ENCODE measurements at regions not wholly inside any gene's neighbourhood (a gene's known extent, or its start where the extent isn't known, plus 50 kb on each side); places are given as distances from the start of the nearest gene placed in this dataset.

- Histone ChIP-seq H3K9me3 (ENCODE audit: low read depth) (no peaks in the 10 kb centered on the region), H3F3A (ENCODE audit: low read depth) (no peaks in the 10 kb centered on the region), H3K27me3 (no peaks in the 10 kb centered on the region), H3K36me3 (no peaks in the 10 kb centered on the region), H2AFZ (replicated peaks) (no peak overlapping the region), H3K79me2 (ENCODE audit: low read depth) (no peaks in the 10 kb centered on the region), H3K27ac (no peak overlapping the region), H4K20me1 (ENCODE audit: low read depth) (no peaks in the 10 kb centered on the region), H3K4me3 (no peak overlapping the region), H3K4me1 (no peaks in the 10 kb centered on the region), H3K4me2 (no peak overlapping the region), H3K9ac (no peak overlapping the region)
- no peak for DNase-seq (ENCODE audit: low spot score)
- H3K4me3 Mint-ChIP-seq: no peak overlapping the region
- peaks cover 2% of the 10 kb centered on the region for H3K27me3 Mint-ChIP-seq (ENCODE audit: insufficient read depth, low read depth)
- H3K27ac Mint-ChIP-seq: no peak overlapping the region
- no peaks in the 10 kb centered on the region for H3K36me3 Mint-ChIP-seq
- TF ChIP-seq EZH2 (IDR thresholded peaks at IDR 0.05): no peak
- peaks cover 3% of the 10 kb centered on the region for H3K4me1 Mint-ChIP-seq
- no peaks in the 10 kb centered on the region for H3K9me3 Mint-ChIP-seq
Measured at GRCh38 chr5:74166064-74166463, 474.5 kb downstream of the ENC1 start.

GRCh38 chr5:74164725-74165235 lies 475.7 kb downstream of the ENC1 start:
- H3K4me1 ChIP-seq: no peaks in the 10 kb centered on the region
- H4K20me1 ChIP-seq (ENCODE audit: low read depth): no peaks in the 10 kb centered on the region
- DNase-seq (ENCODE audit: low spot score): no peak
- no peak overlapping the region for H3K4me3 ChIP-seq
- H3K4me1 Mint-ChIP-seq: peaks cover 3% of the 10 kb centered on the region
- no peaks in the 10 kb centered on the region for H3K36me3 ChIP-seq
- H3K4me2 ChIP-seq: no peak overlapping the region
- H3K9me3 ChIP-seq (ENCODE audit: low read depth): no peaks in the 10 kb centered on the region
- H3K27me3 Mint-ChIP-seq (ENCODE audit: insufficient read depth, low read depth): peaks cover 2% of the 10 kb centered on the region
- H3F3A ChIP-seq (ENCODE audit: low read depth): no peaks in the 10 kb centered on the region
- TF ChIP-seq EZH2 (IDR thresholded peaks at IDR 0.05) (no peak), CTCF (IDR thresholded peaks at IDR 0.05) (no peak), EZH2phosphoT487 (IDR thresholded peaks at IDR 0.05) (no peak)
- no peak overlapping the region for H3K27ac ChIP-seq
- H3K27me3 ChIP-seq: no peaks in the 10 kb centered on the region
- no peak overlapping the region for H2AFZ ChIP-seq (replicated peaks)
- no peak overlapping the region for H3K27ac Mint-ChIP-seq
- no peak overlapping the region for H3K9ac ChIP-seq
- H3K36me3 Mint-ChIP-seq: no peaks in the 10 kb centered on the region
- no peaks in the 10 kb centered on the region for H3K9me3 Mint-ChIP-seq
- no peak overlapping the region for H3K4me3 Mint-ChIP-seq
- no peaks in the 10 kb centered on the region for H3K79me2 ChIP-seq (ENCODE audit: low read depth)

- Mint-ChIP-seq H3K4me3 (no peak overlapping the region), H3K27ac (no peak overlapping the region), H3K9me3 (no peaks in the 10 kb centered on the region), H3K4me1 (peaks cover 3% of the 10 kb centered on the region), H3K36me3 (no peaks in the 10 kb centered on the region), H3K27me3 (ENCODE audit: insufficient read depth, low read depth) (peaks cover 2% of the 10 kb centered on the region)
- Histone ChIP-seq H3K9ac (no peak overlapping the region), H3K27ac (no peak overlapping the region), H3K79me2 (ENCODE audit: low read depth) (no peaks in the 10 kb centered on the region), H4K20me1 (ENCODE audit: low read depth) (no peaks in the 10 kb centered on the region), H3K4me1 (no peaks in the 10 kb centered on the region), H2AFZ (replicated peaks) (no peak overlapping the region), H3K9me3 (ENCODE audit: low read depth) (no peaks in the 10 kb centered on the region), H3F3A (ENCODE audit: low read depth) (no peaks in the 10 kb centered on the region), H3K4me2 (no peak overlapping the region), H3K27me3 (no peaks in the 10 kb centered on the region), H3K36me3 (no peaks in the 10 kb centered on the region), H3K4me3 (no peak overlapping the region)
- DNase-seq (ENCODE audit: low spot score): no peak
- no peak for TF ChIP-seq EZH2phosphoT487 (IDR thresholded peaks at IDR 0.05)
- TF ChIP-seq EZH2 (IDR thresholded peaks at IDR 0.05): no peak
Measured at GRCh38 chr5:74162524-74162923, 478.0 kb downstream of the ENC1 start.

- H3K4me3 Mint-ChIP-seq: no peak overlapping the region
- H3K4me1 ChIP-seq: no peaks in the 10 kb centered on the region
- H3K27me3 Mint-ChIP-seq (ENCODE audit: insufficient read depth, low read depth): peaks cover 2% of the 10 kb centered on the region
- H3K79me2 ChIP-seq (ENCODE audit: low read depth): no peaks in the 10 kb centered on the region
- H3K36me3 Mint-ChIP-seq: no peaks in the 10 kb centered on the region
- no peak overlapping the region for H3K9ac ChIP-seq
- no peaks in the 10 kb centered on the region for H3K9me3 Mint-ChIP-seq
- H3K4me2 ChIP-seq: no peak overlapping the region
- H3F3A ChIP-seq (ENCODE audit: low read depth): no peaks in the 10 kb centered on the region
- H3K4me3 ChIP-seq: no peak overlapping the region
- H3K36me3 ChIP-seq: no peaks in the 10 kb centered on the region
- no peak overlapping the region for H3K27ac ChIP-seq
- no peak overlapping the region for H3K27ac Mint-ChIP-seq
- no peaks in the 10 kb centered on the region for H3K9me3 ChIP-seq (ENCODE audit: low read depth)
- H3K27me3 ChIP-seq: no peaks in the 10 kb centered on the region
- H2AFZ ChIP-seq (replicated peaks): no peak overlapping the region
- peaks cover 6% of the 10 kb centered on the region for H3K4me1 Mint-ChIP-seq
- no peaks in the 10 kb centered on the region for H4K20me1 ChIP-seq (ENCODE audit: low read depth)
- no peak for TF ChIP-seq CTCF (IDR thresholded peaks at IDR 0.05)
- TF ChIP-seq EZH2 (IDR thresholded peaks at IDR 0.05): no peak
- TF ChIP-seq EZH2phosphoT487 (IDR thresholded peaks at IDR 0.05): no peak
- DNase-seq (ENCODE audit: low spot score): no peak
Measured at GRCh38 chr5:74161170-74161569, 479.4 kb downstream of the ENC1 start.
